Stomach (tissue), 4 donors: ENCODE measurements at regions not wholly inside any gene's neighbourhood (a gene's known extent, or its start where the extent isn't known, plus 50 kb on each side); places are given as distances from the start of the nearest gene placed in this dataset.

Experiments
- CTCF ChIP-seq, 7 experiments: fragments of 450-650 bp in 4 of 7; fragments of 200-600 bp in 3 of 7; sonication (generic) in 3 of 7; IDR thresholded peaks; one replicate each; pipeline ENCODE4 v1.5.1; 2016 to 2019; ENCODE audit warnings: antibody characterized with exemption in 7 of 7, control low read depth in 2 of 7, mild to moderate bottlenecking in 1 of 7
- POLR2A ChIP-seq, 4 donors: fragments of 450-650 bp; IDR thresholded peaks; one replicate each; pipeline ENCODE4 v1.6.1; 2016; ENCODE audit warnings: antibody characterized with exemption in 4 of 4, control low read depth in 2 of 4, mild to moderate bottlenecking in 1 of 4, moderate library complexity in 1 of 4

- TF ChIP-seq CTCF (IDR thresholded peaks at IDR 0.05) (no peak), POLR2A (IDR thresholded peaks at IDR 0.05) (no peak)
Observed at GRCh38 chr13:81488021-81488420, 1147.1 kb upstream of the SPRY2 start.
